Gastroesophageal sphincter (tissue), 3 donors: ENCODE measurements at regions not wholly inside any gene's neighbourhood (a gene's known extent, or its start where the extent isn't known, plus 50 kb on each side); places are given as distances from the start of the nearest gene placed in this dataset.

ENCODE experiments used
- EP300 ChIP-seq: sonication (generic); formaldehyde crosslinking; IDR thresholded peaks from one replicate; pipeline ENCODE4 v1.6.1; 2017; ENCODE audit warnings: antibody characterized with exemption, mild to moderate bottlenecking
- POLR2A ChIP-seq, 2 donors: fragments of 450-650 bp; IDR thresholded peaks; one replicate each; pipeline ENCODE4 v1.6.1; 2017; ENCODE audit warnings: antibody characterized with exemption in 2 of 2, mild to moderate bottlenecking in 2 of 2, moderate library complexity in 1 of 2
- POLR2AphosphoS5 ChIP-seq: sonication (generic); formaldehyde crosslinking; IDR thresholded peaks from one replicate; pipeline ENCODE4 v1.6.1; 2017; ENCODE audit warnings: antibody characterized with exemption
- TF ChIP-seq, protein P1 (sequence below), 4 experiments: fragments of 200-600 bp in 2 of 4; fragments of 450-650 bp in 2 of 4; sonication (generic) in 1 of 4; IDR thresholded peaks; one replicate each; pipeline ENCODE4 v1.5.1; 2017 to 2019; ENCODE audit warnings: antibody characterized with exemption in 4 of 4, mild to moderate bottlenecking in 2 of 4, moderate library complexity in 2 of 4

- TF ChIP-seq, protein P1, sequence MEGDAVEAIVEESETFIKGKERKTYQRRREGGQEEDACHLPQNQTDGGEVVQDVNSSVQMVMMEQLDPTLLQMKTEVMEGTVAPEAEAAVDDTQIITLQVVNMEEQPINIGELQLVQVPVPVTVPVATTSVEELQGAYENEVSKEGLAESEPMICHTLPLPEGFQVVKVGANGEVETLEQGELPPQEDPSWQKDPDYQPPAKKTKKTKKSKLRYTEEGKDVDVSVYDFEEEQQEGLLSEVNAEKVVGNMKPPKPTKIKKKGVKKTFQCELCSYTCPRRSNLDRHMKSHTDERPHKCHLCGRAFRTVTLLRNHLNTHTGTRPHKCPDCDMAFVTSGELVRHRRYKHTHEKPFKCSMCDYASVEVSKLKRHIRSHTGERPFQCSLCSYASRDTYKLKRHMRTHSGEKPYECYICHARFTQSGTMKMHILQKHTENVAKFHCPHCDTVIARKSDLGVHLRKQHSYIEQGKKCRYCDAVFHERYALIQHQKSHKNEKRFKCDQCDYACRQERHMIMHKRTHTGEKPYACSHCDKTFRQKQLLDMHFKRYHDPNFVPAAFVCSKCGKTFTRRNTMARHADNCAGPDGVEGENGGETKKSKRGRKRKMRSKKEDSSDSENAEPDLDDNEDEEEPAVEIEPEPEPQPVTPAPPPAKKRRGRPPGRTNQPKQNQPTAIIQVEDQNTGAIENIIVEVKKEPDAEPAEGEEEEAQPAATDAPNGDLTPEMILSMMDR (IDR thresholded peaks at IDR 0.05), result no peak
- TF ChIP-seq POLR2AphosphoS5 (no peak), POLR2A (IDR thresholded peaks at IDR 0.05) (no peak), EP300 (no peak)
These were observed 358.0 kb downstream of the ENC1 start for GRCh38 chr5:74282490-74282889.
